Lower leg skin (tissue), 3 donors: ENCODE measurements at regions not wholly inside any gene's neighbourhood (a gene's known extent, or its start where the extent isn't known, plus 50 kb on each side); places are given as distances from the start of the nearest gene placed in this dataset.

Source experiments
- CTCF ChIP-seq, 3 donors: fragments of 450-650 bp; IDR thresholded peaks; one replicate each; pipeline ENCODE4 v1.5.1; 2016; ENCODE audit warnings: antibody characterized with exemption in 3 of 3, mild to moderate bottlenecking in 3 of 3, moderate library complexity in 2 of 3
- POLR2A ChIP-seq, 2 donors: fragments of 450-650 bp; IDR thresholded peaks; one replicate each; pipeline ENCODE4 v1.6.1; 2016 to 2017; ENCODE audit warnings: antibody characterized with exemption in 2 of 2, mild to moderate bottlenecking in 1 of 2, moderate library complexity in 1 of 2

- no peak for TF ChIP-seq CTCF (IDR thresholded peaks at IDR 0.05)
- TF ChIP-seq POLR2A (IDR thresholded peaks at IDR 0.05) = no peak
Measured at GRCh38 chr2:225748609-225749008, 349.1 kb downstream of the NYAP2 start.
